ENCODE measurements at regions not wholly inside any gene's neighbourhood (a gene's known extent, or its start where the extent isn't known, plus 50 kb on each side); places are given as distances from the start of the nearest gene placed in this dataset.

GRCh38 chr1:63157085-63157484 lies 165.3 kb upstream of the FOXD3 start:
- Mint-ChIP-seq H3K27me3 (ENCODE audit: low read depth) (peaks cover 65% of the 10 kb centered on the region), H3K36me3 (no peaks in the 10 kb centered on the region), H3K9me3 (no peaks in the 10 kb centered on the region), H3K27ac (no peak overlapping the region), H3K4me1 (peaks cover 18% of the 10 kb centered on the region), H3K4me3 (no peak overlapping the region)
- TF ChIP-seq, protein P1, sequence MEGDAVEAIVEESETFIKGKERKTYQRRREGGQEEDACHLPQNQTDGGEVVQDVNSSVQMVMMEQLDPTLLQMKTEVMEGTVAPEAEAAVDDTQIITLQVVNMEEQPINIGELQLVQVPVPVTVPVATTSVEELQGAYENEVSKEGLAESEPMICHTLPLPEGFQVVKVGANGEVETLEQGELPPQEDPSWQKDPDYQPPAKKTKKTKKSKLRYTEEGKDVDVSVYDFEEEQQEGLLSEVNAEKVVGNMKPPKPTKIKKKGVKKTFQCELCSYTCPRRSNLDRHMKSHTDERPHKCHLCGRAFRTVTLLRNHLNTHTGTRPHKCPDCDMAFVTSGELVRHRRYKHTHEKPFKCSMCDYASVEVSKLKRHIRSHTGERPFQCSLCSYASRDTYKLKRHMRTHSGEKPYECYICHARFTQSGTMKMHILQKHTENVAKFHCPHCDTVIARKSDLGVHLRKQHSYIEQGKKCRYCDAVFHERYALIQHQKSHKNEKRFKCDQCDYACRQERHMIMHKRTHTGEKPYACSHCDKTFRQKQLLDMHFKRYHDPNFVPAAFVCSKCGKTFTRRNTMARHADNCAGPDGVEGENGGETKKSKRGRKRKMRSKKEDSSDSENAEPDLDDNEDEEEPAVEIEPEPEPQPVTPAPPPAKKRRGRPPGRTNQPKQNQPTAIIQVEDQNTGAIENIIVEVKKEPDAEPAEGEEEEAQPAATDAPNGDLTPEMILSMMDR (IDR thresholded peaks at IDR 0.05; ENCODE audit: unreplicated experiment), result no peak
- DNase-seq (ENCODE audit: low spot score in 2 of 2, unreplicated experiment in 2 of 2), result no peak

- Mint-ChIP-seq H3K4me3 (no peak overlapping the region), H3K4me1 (peaks cover 5% of the 10 kb centered on the region), H3K36me3 (no peaks in the 10 kb centered on the region), H3K27me3 (ENCODE audit: low read depth) (peaks cover 49% of the 10 kb centered on the region), H3K9me3 (no peaks in the 10 kb centered on the region), H3K27ac (no peak overlapping the region)
- TF ChIP-seq, protein P1 (IDR thresholded peaks at IDR 0.05; ENCODE audit: unreplicated experiment), result no peak
- DNase-seq (ENCODE audit: low spot score in 2 of 2, unreplicated experiment in 2 of 2), result no peak
Observed at GRCh38 chr1:63169057-63169456, 153.3 kb upstream of the FOXD3 start.

GRCh38 chr1:63173161-63173560 lies 149.2 kb upstream of the FOXD3 start:
- Mint-ChIP-seq H3K4me1 (peaks cover 2% of the 10 kb centered on the region), H3K27ac (no peak overlapping the region), H3K27me3 (ENCODE audit: low read depth) (peaks cover 40% of the 10 kb centered on the region), H3K36me3 (no peaks in the 10 kb centered on the region), H3K9me3 (peaks cover 13% of the 10 kb centered on the region), H3K4me3 (no peak overlapping the region)
- TF ChIP-seq, protein P1 (IDR thresholded peaks at IDR 0.05; ENCODE audit: unreplicated experiment), result no peak
- no peak for DNase-seq (ENCODE audit: low spot score in 2 of 2, unreplicated experiment in 2 of 2)

GRCh38 chr1:63189677-63190076 lies 132.7 kb upstream of the FOXD3 start:
- no peak for DNase-seq (ENCODE audit: low spot score in 2 of 2, unreplicated experiment in 2 of 2)
- TF ChIP-seq, protein P1 (IDR thresholded peaks at IDR 0.05; ENCODE audit: unreplicated experiment), result no peak
- H3K4me1 Mint-ChIP-seq, result no peaks in the 10 kb centered on the region
- H3K4me3 Mint-ChIP-seq, result no peak overlapping the region
- no peak overlapping the region for H3K27ac Mint-ChIP-seq
- H3K9me3 Mint-ChIP-seq, result no peaks in the 10 kb centered on the region
- peaks cover 29% of the 10 kb centered on the region for H3K27me3 Mint-ChIP-seq (ENCODE audit: low read depth)
- H3K36me3 Mint-ChIP-seq, result no peaks in the 10 kb centered on the region

GRCh38 chr1:63190171-63190570 lies 132.2 kb upstream of the FOXD3 start:
- Mint-ChIP-seq H3K36me3 (no peaks in the 10 kb centered on the region), H3K27ac (no peak overlapping the region), H3K4me3 (no peak overlapping the region), H3K27me3 (ENCODE audit: low read depth) (peaks cover 29% of the 10 kb centered on the region), H3K9me3 (no peaks in the 10 kb centered on the region), H3K4me1 (no peaks in the 10 kb centered on the region)
- TF ChIP-seq, protein P1 (IDR thresholded peaks at IDR 0.05; ENCODE audit: unreplicated experiment), result no peak
- DNase-seq (ENCODE audit: low spot score in 2 of 2, unreplicated experiment in 2 of 2), result no peak

- Mint-ChIP-seq H3K27me3 (ENCODE audit: low read depth) (peaks cover 59% of the 10 kb centered on the region), H3K36me3 (no peaks in the 10 kb centered on the region), H3K27ac (no peak overlapping the region), H3K4me1 (no peaks in the 10 kb centered on the region), H3K4me3 (no peak overlapping the region), H3K9me3 (no peaks in the 10 kb centered on the region)
- no peak for DNase-seq (ENCODE audit: low spot score in 2 of 2, unreplicated experiment in 2 of 2)
- TF ChIP-seq, protein P1 (IDR thresholded peaks at IDR 0.05; ENCODE audit: unreplicated experiment), result no peak
Observed at GRCh38 chr1:63198871-63199394, 123.4 kb upstream of the FOXD3 start.

Data from mesothelial cell of epicardium (in vitro differentiated cells).